ENCODE measurements at regions not wholly inside any gene's neighbourhood (a gene's known extent, or its start where the extent isn't known, plus 50 kb on each side); places are given as distances from the start of the nearest gene placed in this dataset.

DNA sequence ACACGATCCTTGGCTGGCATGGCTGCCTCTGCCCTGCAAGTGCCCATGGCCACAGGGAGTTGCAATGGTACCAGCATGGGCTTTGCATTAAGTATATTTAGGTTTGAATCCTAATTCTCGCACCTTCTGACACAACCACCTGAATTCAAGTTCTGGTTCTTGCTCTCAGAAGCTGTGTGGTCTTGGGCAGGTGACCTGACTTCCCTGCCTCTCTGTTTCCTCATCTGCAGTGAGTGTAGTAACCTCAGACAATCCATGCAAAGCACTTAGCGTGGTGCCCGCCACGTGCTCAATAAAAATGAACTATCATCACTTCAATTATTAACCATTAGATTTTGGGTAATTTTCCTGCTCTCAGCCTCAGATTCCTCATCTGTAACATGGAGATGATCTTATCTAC lies 378.8 kb upstream of the ARID1B start:
- WGBS: 93% methylated on average over 5 of the region's 5 CpGs
- TF ChIP-seq POLR2A (IDR thresholded peaks at IDR 0.05): no peak
- no peak for TF ChIP-seq POLR2AphosphoS5 (IDR thresholded peaks at IDR 0.05)
- TF ChIP-seq, protein P1, sequence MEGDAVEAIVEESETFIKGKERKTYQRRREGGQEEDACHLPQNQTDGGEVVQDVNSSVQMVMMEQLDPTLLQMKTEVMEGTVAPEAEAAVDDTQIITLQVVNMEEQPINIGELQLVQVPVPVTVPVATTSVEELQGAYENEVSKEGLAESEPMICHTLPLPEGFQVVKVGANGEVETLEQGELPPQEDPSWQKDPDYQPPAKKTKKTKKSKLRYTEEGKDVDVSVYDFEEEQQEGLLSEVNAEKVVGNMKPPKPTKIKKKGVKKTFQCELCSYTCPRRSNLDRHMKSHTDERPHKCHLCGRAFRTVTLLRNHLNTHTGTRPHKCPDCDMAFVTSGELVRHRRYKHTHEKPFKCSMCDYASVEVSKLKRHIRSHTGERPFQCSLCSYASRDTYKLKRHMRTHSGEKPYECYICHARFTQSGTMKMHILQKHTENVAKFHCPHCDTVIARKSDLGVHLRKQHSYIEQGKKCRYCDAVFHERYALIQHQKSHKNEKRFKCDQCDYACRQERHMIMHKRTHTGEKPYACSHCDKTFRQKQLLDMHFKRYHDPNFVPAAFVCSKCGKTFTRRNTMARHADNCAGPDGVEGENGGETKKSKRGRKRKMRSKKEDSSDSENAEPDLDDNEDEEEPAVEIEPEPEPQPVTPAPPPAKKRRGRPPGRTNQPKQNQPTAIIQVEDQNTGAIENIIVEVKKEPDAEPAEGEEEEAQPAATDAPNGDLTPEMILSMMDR (IDR thresholded peaks at IDR 0.05): no peak
- TF ChIP-seq EP300 (IDR thresholded peaks at IDR 0.05): no peak
- no peaks in the 10 kb centered on the region for H3K9me3 ChIP-seq
- no peak overlapping the region for H3K27ac ChIP-seq
- no peak for DNase-seq (ENCODE audit: low spot score in 2 of 2)
- H3K4me3 ChIP-seq: no peak overlapping the region
- no peaks in the 10 kb centered on the region for H3K27me3 ChIP-seq
- peaks cover 38% of the 10 kb centered on the region for H3K4me1 ChIP-seq
- H3K36me3 ChIP-seq: no peaks in the 10 kb centered on the region

DNA sequence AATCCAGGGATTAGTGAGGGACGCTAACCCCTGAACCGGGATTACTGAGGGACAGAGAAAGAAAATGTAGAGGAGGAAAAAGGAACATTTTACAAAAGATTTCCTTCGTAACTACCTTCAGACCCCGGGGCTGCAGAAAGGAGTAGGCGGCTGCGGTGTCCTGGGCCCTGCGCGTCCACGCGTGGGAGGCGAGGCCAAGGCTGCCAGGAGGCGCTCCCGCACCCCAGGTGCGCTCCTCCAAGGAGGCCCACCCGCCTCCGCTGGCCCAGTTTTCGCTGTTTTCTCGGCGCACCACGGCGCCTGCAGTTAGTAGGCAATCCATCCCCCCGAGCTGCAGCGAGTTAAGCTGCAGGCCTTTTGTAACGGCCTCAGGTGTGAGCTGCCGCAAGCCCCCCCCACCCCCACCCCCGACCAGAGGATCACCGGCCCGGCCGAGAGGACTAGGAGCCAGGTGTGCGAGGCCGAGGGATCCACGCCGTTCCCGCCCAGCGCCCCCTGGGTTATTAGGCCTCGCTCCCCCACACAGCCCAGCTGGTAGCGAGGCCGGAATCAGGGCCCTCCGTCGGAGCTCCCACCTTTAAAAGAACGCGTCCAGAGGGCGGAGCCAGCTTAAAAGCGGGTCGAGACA lies 380.3 kb upstream of the ARID1B start:
- Histone ChIP-seq H3K4me3 (peak overlapping the region; percentile 36), H3K9me3 (no peaks in the 10 kb centered on the region), H3K27ac (peak overlapping the region; percentile 79), H3K36me3 (no peaks in the 10 kb centered on the region), H3K4me1 (peaks cover 38% of the 10 kb centered on the region), H3K27me3 (no peaks in the 10 kb centered on the region)
- WGBS: 62% methylated on average over 29 of the region's 45 CpGs
- no peak for DNase-seq (ENCODE audit: low spot score in 2 of 2)
- no peak for TF ChIP-seq POLR2A (IDR thresholded peaks at IDR 0.05)
- TF ChIP-seq EP300 (IDR thresholded peaks at IDR 0.05): no peak
- TF ChIP-seq, protein P1 (IDR thresholded peaks at IDR 0.05): no peak
- no peak for TF ChIP-seq POLR2AphosphoS5 (IDR thresholded peaks at IDR 0.05)

DNA sequence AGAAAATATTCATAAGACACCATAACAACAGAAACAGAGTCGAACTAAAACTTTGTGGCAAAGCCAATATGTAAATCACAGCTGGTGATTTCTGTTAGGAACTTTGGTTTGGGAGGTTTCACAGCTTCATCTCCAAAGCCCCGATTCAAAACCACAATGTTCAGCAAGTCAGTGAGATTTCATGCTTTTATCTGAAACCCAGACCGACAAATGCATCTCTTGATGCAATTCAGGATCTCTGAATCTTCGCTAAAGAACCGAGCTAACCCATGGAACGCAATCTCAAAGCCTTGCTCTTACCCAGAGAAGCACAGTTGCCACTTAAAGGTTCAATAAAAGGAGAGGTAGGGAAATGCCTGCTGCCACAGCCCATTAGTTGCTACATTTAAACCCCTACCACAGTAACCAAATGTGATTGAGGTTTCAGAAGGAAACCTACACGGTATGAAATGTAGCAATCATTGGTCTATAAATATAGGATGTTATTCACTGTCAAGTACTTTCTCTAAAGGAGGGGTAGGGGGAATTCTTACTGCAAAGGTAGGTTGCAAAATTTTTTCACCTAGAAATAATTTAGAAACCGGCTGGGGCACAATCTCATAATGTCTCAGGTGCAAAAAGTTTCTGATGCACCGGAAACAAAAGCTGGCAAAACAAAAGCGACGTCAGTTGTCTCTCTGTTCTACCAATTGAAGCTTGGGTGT lies 381.0 kb upstream of the ARID1B start:
- H3K36me3 ChIP-seq: no peaks in the 10 kb centered on the region
- no peak for TF ChIP-seq EP300 (IDR thresholded peaks at IDR 0.05)
- 33% methylated on average over 11 of the region's 11 CpGs for WGBS
- H3K4me3 ChIP-seq: peak overlapping the region; percentile 36
- DNase-seq (ENCODE audit: low spot score in 2 of 2): no peak
- no peaks in the 10 kb centered on the region for H3K9me3 ChIP-seq
- H3K27me3 ChIP-seq: no peaks in the 10 kb centered on the region
- peaks cover 38% of the 10 kb centered on the region for H3K4me1 ChIP-seq
- H3K27ac ChIP-seq: peak overlapping the region; percentile 79

DNA sequence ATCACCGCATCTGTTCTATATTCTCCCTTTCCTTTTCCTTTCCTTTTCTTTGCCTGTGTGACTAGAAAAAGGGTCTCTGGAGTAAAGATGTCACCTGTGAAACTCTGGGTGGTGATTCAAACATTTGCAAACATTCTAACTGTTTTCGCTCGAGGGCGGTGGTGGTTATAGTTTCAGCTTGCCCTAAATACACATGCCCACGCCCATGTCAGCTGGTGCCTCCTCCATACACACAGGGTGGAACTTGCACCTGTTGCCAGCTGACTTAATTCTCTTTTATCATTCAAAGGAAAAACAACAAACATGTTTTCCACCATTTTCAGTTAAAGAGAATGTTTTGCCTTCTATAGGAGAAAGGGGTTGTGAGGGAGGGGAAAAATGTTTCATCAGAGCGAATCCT lies 381.9 kb upstream of the ARID1B start:
- 48% methylated on average over 6 of the region's 6 CpGs for WGBS
- no peaks in the 10 kb centered on the region for H3K9me3 ChIP-seq
- peak overlapping the region; percentile 79 for H3K27ac ChIP-seq
- H3K4me1 ChIP-seq: peaks cover 40% of the 10 kb centered on the region
- no peaks in the 10 kb centered on the region for H3K36me3 ChIP-seq
- no peak overlapping the region for H3K4me3 ChIP-seq
- TF ChIP-seq EP300 (IDR thresholded peaks at IDR 0.05): no peak
- TF ChIP-seq POLR2A (IDR thresholded peaks at IDR 0.05): no peak
- TF ChIP-seq, protein P1 (IDR thresholded peaks at IDR 0.05): no peak
- TF ChIP-seq POLR2AphosphoS5 (IDR thresholded peaks at IDR 0.05): no peak
- DNase-seq (ENCODE audit: low spot score in 2 of 2): no peak
- no peaks in the 10 kb centered on the region for H3K27me3 ChIP-seq

DNA sequence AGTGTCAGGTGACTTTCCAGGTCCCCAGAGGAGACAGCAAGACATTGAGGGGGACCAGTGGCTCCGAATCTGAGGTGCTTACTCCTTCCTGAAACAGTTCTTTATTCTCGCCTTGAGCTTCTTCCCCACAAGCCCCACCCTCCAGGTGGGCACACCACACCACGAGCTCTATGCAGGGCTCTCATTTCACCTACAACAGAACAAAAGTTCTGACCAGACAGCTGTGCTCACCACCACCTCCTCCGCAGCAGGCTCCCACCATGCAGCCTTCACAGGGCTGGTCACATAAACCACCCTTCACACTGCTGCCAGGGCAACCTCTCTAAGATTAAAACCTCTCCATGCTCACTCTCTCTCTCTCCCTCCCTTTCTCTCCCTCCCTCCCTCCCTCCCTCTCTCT lies 384.5 kb upstream of the ARID1B start:
- no peaks in the 10 kb centered on the region for H3K36me3 ChIP-seq
- H3K9me3 ChIP-seq: no peaks in the 10 kb centered on the region
- H3K27ac ChIP-seq: no peak overlapping the region
- WGBS: 86% methylated on average over 4 of the region's 4 CpGs
- TF ChIP-seq, protein P1 (IDR thresholded peaks at IDR 0.05): no peak
- TF ChIP-seq POLR2A (IDR thresholded peaks at IDR 0.05) (no peak), EP300 (IDR thresholded peaks at IDR 0.05) (no peak), POLR2AphosphoS5 (IDR thresholded peaks at IDR 0.05) (no peak)
- no peak overlapping the region for H3K4me3 ChIP-seq
- H3K4me1 ChIP-seq: peaks cover 34% of the 10 kb centered on the region
- no peaks in the 10 kb centered on the region for H3K27me3 ChIP-seq
- DNase-seq (ENCODE audit: low spot score in 2 of 2): no peak

Measured in suprapubic skin (tissue), 4 donors.